KBM-7 (cell line): ENCODE measurements at regions not wholly inside any gene's neighbourhood (a gene's known extent, or its start where the extent isn't known, plus 50 kb on each side); places are given as distances from the start of the nearest gene placed in this dataset.

Experiments
- DNase-seq: peaks from one replicate; pipeline ENCODE4 v3.0.0-alpha.2; 2015
- in situ Hi-C: fragments of 300-500 bp; cut with MboI; formaldehyde crosslinking; loops from 2 replicates; pipeline ENCODE4 v1.14.3; 2020; ENCODE audit warnings: low sequenced_read_pairs, low pct_unique_long_range_greater_than_20kb, mixed read lengths

DNA sequence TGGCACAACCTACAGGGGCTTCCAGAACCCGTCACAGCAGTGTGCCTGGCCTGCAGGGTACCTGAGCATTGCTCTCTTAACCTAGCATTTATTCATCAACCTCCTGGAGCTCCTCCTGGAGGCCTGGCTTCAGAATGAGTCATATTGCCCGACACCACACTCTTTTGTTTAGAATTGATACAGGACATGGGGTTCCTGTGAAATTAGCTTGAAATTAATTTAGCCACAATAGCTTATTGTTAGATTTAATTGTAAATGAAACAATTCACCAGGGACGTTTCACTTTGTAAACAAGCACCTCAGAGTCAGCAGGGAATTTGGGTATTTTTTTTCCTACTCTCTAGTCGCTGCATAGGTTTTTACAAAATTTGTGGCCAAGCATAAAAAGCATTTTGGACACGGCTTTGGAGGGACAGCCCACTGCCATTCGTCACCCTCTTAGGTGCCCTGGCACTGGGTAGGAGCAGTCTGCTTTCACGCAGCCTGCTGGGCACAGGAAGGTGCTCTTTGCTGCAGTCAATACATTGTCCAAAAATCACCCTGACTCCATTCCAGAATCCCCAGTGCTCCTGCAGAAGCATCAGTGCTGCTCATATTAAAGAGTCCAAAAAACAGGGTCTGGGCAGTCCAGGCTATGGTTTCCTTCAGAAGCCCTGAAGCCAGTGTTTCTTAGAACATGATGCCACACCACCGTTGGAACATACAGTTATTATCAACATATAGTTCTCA is 60.8 kb upstream of the MEF2A start:
- no peak for DNase-seq
- in situ Hi-C loops = no loop called here

DNA sequence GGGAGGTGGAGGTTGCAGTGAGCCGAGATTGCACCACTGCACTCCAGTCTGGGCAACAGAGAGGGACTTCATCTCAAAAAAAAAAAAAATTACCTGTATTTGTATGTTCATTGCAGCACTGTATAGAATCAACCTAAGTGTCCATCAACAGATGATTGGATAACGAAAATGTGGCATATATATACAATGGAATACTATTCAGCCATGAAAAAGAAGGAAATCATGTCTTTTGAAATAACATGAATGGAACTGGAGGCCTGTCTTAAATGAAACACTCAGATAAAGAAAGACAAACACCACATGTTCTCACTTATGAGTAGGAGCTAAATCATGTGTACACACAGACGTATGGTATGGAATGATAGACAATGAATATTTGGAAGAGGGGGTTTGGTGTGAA is 59.4 kb upstream of the MEF2A start:
- in situ Hi-C loops = no loop called here
- no peak for DNase-seq

DNA sequence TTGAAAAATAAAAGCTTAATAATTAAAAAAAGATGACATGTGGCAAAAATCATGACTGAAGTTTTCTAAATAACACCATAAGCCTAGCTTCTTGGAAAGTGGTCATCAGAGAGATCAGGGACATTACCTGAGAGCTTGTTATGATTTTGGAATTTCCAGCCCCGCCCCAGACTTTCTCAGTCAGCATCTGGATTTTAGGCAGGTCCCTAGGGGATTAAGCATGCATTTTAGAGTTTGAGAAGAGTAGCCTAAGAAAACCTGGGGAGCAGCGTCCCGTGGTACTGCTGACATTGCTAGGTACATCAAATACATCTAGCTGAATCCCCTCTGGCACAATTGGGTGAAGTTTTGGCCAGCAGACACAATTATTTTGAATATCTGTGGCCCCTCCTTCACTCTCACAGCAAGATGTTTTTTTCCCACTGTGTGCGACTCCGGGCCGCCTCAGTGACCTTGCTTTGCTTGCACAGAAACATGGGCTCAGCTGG is 58.7 kb upstream of the MEF2A start:
- in situ Hi-C loops = no loop called here
- no peak for DNase-seq

DNA sequence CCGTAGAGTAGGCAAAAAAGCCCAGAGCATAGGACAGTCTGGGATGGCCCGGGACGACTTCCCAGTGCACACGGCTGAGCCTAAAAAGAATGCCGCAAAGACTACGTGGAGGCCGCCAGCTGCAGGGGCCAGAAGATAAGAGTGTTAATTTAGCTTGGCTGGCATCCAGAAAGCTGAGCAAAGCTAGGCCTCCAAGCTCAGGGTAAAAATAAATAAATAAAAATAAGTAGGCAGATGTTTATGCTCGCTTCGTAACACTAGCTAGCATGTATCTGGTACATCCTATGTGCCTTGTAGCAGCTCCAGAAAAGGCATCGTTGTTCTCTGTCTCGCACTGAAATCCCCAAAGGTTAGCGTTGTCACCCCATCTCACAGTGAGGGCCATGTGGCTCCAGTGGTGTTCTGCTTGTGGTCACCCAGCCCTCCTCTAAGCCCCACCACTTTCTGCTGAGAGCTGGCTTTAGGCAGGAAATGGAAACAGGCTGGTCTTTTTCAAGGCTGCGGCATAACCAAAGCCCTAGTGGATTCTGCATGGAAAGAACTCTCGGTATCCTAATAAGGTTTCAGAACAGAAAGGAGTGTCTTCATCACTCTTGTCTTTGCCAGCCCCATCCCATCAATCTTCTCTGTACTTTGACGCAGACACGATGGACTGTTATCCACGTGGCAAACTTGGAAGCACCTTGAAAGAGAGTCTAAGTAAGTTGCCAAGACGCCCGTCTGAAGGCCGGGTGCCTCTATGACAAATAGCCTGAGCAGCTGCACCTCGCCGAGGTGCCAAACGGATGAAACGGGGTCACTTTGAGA is 58.1 kb upstream of the MEF2A start:
- in situ Hi-C loops = no loop called here
- DNase-seq = peak; percentile 75

DNA sequence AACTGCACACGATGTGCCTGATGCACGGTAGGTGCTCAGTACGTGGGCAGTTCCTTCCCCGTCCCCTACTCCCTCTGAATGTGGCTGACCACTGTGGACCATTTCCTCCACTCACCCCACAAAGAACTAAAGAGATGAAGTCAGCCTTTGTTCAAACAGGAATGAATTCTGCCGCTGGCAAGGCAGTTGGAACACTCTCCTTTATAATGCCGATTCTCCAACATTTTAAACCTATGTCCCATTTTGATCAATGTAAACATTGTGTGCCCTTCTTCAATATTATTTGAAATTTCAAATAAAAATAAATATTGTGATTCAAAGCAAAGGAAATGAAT is 57.5 kb upstream of the MEF2A start:
- in situ Hi-C loops = no loop called here
- DNase-seq = no peak

DNA sequence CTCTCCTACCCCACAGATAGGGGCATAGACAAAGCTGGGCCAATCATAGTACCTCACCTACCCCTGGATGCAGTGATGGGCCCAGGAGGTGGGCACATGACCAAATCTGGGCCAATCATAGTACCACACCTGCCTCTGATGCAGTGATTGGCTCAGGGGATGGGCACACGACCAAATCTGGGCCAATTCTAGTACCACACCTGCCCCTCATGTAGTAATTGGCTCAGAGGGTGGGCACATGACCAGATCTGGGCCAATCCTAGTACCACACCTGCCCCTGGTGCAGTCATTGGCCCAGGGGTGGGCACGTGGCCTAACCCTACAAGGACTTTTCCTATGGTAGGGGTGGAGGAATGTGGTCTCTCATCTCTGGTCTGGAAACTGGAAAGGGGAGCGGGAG is 56.9 kb upstream of the MEF2A start:
- in situ Hi-C loops = no loop called here
- no peak for DNase-seq

DNA sequence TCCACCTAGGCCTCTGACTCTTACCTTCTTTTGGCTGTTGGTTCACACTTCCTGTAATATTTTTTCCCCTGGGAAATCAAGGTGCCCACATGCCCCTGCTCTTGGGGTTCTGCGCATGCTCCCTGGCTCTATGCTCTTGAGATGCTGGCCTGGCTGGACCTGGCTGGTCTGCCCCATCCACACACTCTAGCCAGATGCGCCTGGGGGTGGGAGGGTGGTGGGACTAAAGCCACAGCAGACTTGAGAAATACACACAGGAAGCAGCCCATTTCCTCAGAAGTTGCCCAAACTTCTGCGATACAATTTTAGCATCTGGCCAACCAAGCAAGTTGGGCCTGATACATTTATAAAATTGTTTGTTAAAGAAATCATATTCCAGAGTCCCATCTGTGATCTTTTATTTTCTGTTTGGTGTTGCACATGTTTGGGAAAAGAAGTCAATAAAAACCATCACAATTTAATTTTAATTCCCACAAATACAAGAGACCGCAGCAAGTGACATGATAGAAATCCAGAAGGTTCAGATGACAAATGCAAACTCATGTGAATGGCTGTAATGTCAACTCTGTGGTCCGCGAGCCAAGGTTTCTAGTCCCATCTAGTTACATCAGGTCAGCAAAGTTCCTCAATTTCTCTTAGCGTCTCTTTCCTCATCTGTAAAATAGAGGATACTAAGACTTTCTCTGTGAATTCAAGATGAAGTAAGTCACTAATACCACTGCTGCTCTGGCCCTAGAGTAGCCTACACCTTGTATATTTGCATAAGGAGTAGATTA is 55.9 kb upstream of the MEF2A start:
- DNase-seq = peak; percentile 69
- in situ Hi-C loops = no loop called here

DNA sequence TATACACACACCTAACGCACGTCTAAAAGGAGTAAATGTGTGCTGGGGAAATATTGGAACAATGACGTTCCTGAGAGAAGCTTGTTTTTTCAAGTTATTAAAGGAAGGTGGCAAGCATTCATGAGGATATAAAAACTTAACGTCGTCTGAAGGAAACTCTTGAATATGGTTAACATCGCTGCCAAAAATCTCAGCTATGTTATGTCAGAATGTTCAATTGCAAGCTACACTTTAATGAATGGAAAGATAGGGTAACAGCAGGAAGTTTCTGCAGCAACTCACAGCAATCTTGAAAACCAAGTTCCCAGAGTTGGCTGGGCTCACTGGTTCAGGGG is 54.3 kb upstream of the MEF2A start:
- DNase-seq = no peak
- in situ Hi-C loops = no loop called here

DNA sequence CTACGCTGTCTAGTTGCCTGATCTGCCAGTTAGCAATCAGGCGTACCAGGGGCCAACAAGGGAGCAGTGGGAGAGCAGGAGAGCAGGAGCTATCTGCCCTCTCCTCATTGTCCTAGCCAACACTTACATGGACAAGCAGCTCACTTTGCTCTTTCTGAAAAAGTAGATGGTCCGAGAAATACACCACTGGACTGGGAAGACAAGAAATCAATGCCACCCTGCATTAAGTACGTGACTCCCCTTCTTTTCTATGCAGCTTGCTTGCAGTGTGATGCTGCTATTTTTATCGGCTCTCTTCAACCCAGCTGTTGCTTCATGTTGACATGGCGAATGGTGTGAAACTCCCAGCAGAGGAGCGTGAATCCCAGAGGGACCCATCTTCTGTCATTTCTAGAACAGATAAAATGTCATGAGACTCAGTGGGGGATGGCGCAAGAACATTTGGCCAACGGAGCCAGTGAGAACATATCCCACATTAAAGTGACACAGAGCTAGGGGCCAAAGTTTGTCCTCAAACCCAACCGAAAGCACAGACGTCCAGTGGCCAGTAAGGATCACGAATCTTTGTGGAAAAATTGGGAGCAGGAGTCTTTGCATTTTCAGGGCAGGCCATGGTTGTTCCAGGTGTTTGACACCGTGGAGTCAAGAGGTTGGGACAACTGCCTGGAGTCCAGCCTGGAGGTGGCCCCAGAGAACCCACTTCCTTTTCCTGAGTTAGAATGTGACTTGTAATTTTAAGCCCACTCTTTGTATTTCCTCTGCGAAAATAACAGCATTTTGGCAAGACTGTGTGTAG is 53.7 kb upstream of the MEF2A start:
- in situ Hi-C loops = no loop called here
- no peak for DNase-seq

DNA sequence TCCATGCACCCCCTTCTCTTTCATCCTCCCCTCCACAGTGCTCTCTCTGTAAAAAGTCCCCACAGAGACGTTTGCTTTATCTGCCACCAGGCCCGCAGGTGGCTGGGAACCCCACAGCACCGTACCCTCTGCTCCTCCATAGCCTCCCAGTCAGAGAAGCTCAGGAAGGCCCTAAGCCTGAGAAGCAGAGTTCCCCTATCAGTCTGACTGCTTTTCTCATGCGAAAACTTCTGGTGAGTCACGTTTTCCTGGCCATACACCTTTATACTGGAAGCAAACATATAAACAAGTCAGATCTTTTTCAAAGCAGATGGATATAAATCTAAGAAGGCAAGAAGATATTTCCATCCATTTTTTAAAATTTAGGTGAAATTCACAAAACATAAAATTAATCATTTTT is 51.5 kb upstream of the MEF2A start:
- no peak for DNase-seq
- in situ Hi-C loops = no loop called here
